HepG2 (cell line): ENCODE measurements at regions not wholly inside any gene's neighbourhood (a gene's known extent, or its start where the extent isn't known, plus 50 kb on each side); places are given as distances from the start of the nearest gene placed in this dataset.

Experiments used
- ATAC-seq: fragments of 200-7000 bp; cut with Tn5 transposase; 3 replicates; pipeline ENCODE4 v1.9.1; 2020; ENCODE audit warnings: mild to moderate bottlenecking, moderate library complexity
- BruUV-seq: library from RNA; stranded (reverse); fragments of 400-500 nt; replicated peaks from 2 replicates; lab custom pipeline; 2021; lab: Mats Ljungman, UMichigan
- CTCF ChIA-PET: fragments of 300-600 bp; formaldehyde crosslinking; extraction: SDS; loops from one replicate; lab custom pipeline; 2021; ENCODE audit warnings: low total read pairs, inconsistent platforms, low intra/inter-chr PET ratio; lab: Yijun Ruan, JAX
- POLR2A ChIA-PET: fragments of 350-600 bp; sonication (Branson Sonifier 250); formaldehyde crosslinking; loops from one replicate; lab custom pipeline; 2020; ENCODE audit warnings: antibody characterized with exemption, inconsistent platforms; lab: Yijun Ruan, JAX
- DNase-seq: peaks from one replicate; pipeline ENCODE4 v3.0.0-alpha.2; 2015; ENCODE audit warnings: low spot score
- FAIRE-seq: peaks from 3 replicates; lab custom pipeline; 2011; peaks lifted over from hg19 to GRCh38; lab: Jason Lieb, UNC
- H2AFZ ChIP-seq: one replicate; pipeline ENCODE4 v1.6.1; 2011; ENCODE audit warnings: low read length, inconsistent platforms
- H3K27ac ChIP-seq: fragments of 300-600 bp; 3 replicates; pipeline ENCODE4 v1.8.0; 2011; ENCODE audit warnings: mixed run types, mild to moderate bottlenecking, mixed read lengths, low read length, inconsistent platforms; ENCODE audit not compliant: insufficient read depth; ENCODE audit errors: extremely low read length
- H3K27me3 ChIP-seq, 2 experiments: fragments of 200-600 bp in 1 of 2; 2 replicates in 1 of 2; 3 replicates in 1 of 2; pipeline versions ENCODE4 v1.6.0 to v1.8.0; 2011; ENCODE audit warnings: low read length in 2 of 2, mild to moderate bottlenecking in 2 of 2, moderate library complexity in 2 of 2, inconsistent platforms in 1 of 2; ENCODE audit not compliant: insufficient read depth in 2 of 2, control insufficient read depth in 1 of 2
- H3K36me3 ChIP-seq, 2 experiments: fragments of 200-600 bp in 1 of 2; replicated peaks in 1 of 2; 2 replicates in 1 of 2; 3 replicates in 1 of 2; pipeline versions ENCODE4 v1.5.1 to v1.8.0; 2011; ENCODE audit warnings: low read length in 2 of 2, inconsistent platforms in 1 of 2; ENCODE audit not compliant: insufficient read depth in 2 of 2, control insufficient read depth in 1 of 2
- H3K4me1 ChIP-seq: 2 replicates; pipeline ENCODE4 v1.5.1; 2012; ENCODE audit warnings: low read length, inconsistent platforms; ENCODE audit not compliant: insufficient read depth
- H3K4me2 ChIP-seq: 2 replicates; pipeline ENCODE4 v1.6.0; 2011; ENCODE audit warnings: low read depth, low read length, inconsistent platforms
- H3K4me3 ChIP-seq, 3 experiments: fragments of 200-600 bp in 1 of 3; sonication (generic), shearing (Covaris generic) in 1 of 3; replicated peaks in 1 of 3; 2 replicates each; pipeline ENCODE4 v1.5.1; 2011 to 2016; ENCODE audit warnings: low read length in 3 of 3, inconsistent platforms in 2 of 3, low read depth in 2 of 3, mild to moderate bottlenecking in 2 of 3, control low read depth in 1 of 3, mixed read lengths in 1 of 3; ENCODE audit not compliant: insufficient read depth in 1 of 3
- H3K79me2 ChIP-seq: one replicate; pipeline ENCODE4 v1.6.1; 2011; ENCODE audit warnings: low read length, inconsistent platforms; ENCODE audit not compliant: insufficient read depth
- H3K9ac ChIP-seq: 2 replicates; pipeline ENCODE4 v1.6.0; 2011; ENCODE audit warnings: mild to moderate bottlenecking, low read depth, low read length, inconsistent platforms; ENCODE audit not compliant: insufficient read depth
- H3K9me3 ChIP-seq: 2 replicates; pipeline ENCODE4 v1.5.1; 2012; ENCODE audit warnings: mild to moderate bottlenecking, low read length
- H4K20me1 ChIP-seq: 2 replicates; pipeline ENCODE4 v1.6.0; 2011; ENCODE audit warnings: inconsistent platforms, mild to moderate bottlenecking, low read length, moderate library complexity; ENCODE audit not compliant: insufficient read depth
- DR1 ChIP-seq: sonication (generic); formaldehyde crosslinking; IDR thresholded peaks from 2 replicates; pipeline ENCODE4 v1.8.0; 2021; ENCODE audit warnings: mild to moderate bottlenecking, missing genetic modification reagents, inconsistent platforms
- GABPB1 ChIP-seq: IDR thresholded peaks from 2 replicates; pipeline ENCODE4 v1.6.1; 2016; ENCODE audit warnings: mild to moderate bottlenecking, missing genetic modification reagents, moderate library complexity, missing compliant biosample characterization
- KLF9 ChIP-seq: IDR thresholded peaks from 2 replicates; pipeline ENCODE4 v1.6.1; 2016; ENCODE audit warnings: low read depth
- POLR2AphosphoS5 ChIP-seq: IDR thresholded peaks from 2 replicates; pipeline ENCODE4 v1.6.1; 2012; ENCODE audit warnings: low read depth, low read length
- RAD51 ChIP-seq: fragments of 450-650 bp; IDR thresholded peaks from 2 replicates; pipeline ENCODE4 v1.6.1; 2016; ENCODE audit warnings: borderline replicate concordance
- RBM22 ChIP-seq: fragments of 200-400 bp; formaldehyde crosslinking; optimal IDR thresholded peaks from 2 replicates; pipeline ENCODE3; 2017; ENCODE audit warnings: mild to moderate bottlenecking, low read length, moderate library complexity
- RBM39 ChIP-seq: fragments of 200-400 bp; formaldehyde crosslinking; IDR thresholded peaks from one replicate; pipeline ENCODE4 v1.6.1; 2018; ENCODE audit warnings: antibody characterized with exemption, mild to moderate bottlenecking, low read depth, low read length; ENCODE audit not compliant: poor library complexity, severe bottlenecking
- TAF1 ChIP-seq: sonication (generic); formaldehyde crosslinking; IDR thresholded peaks from 2 replicates; pipeline ENCODE4 v1.4.0; 2020; ENCODE audit warnings: missing genetic modification reagents
- TBP ChIP-seq: sonication (generic); formaldehyde crosslinking; IDR thresholded peaks from 2 replicates; pipeline ENCODE4 v1.5.0; 2020; ENCODE audit warnings: missing genetic modification reagents
- XBP1 ChIP-seq: sonication (generic); formaldehyde crosslinking; IDR thresholded peaks from 2 replicates; pipeline ENCODE4 v1.5.0; 2020; ENCODE audit warnings: missing genetic modification reagents
- ZBTB1 ChIP-seq: sonication (generic); formaldehyde crosslinking; IDR thresholded peaks from 2 replicates; pipeline ENCODE4 v1.4.0; 2020; ENCODE audit warnings: missing genetic modification reagents, borderline replicate concordance
- ZFP41 ChIP-seq: sonication (generic); formaldehyde crosslinking; IDR thresholded peaks from 2 replicates; pipeline ENCODE4 v1.4.0; 2020; ENCODE audit warnings: mild to moderate bottlenecking, missing genetic modification reagents, borderline replicate concordance
- ZNF3 ChIP-seq: IDR thresholded peaks from 2 replicates; pipeline ENCODE4 v1.7.0; 2017; ENCODE audit warnings: inconsistent platforms
- ZNF441 ChIP-seq: sonication (generic); formaldehyde crosslinking; IDR thresholded peaks from 2 replicates; pipeline ENCODE4 v1.7.0; 2021; ENCODE audit warnings: missing genetic modification reagents, borderline replicate concordance
- ZNF564 ChIP-seq: sonication (generic); formaldehyde crosslinking; IDR thresholded peaks from 2 replicates; pipeline ENCODE4 v1.8.1; 2023; ENCODE audit warnings: mild to moderate bottlenecking, missing genetic modification reagents
- WGBS: methylation state at CpG from one replicate; pipeline ENCODE4 v1.1.6; 2017; ENCODE audit warnings: low lambda C conversion rate; 5-methylcytosine and 5-hydroxymethylcytosine counted together
- in situ Hi-C: cut with HindIII; loops from 2 replicates; pipeline ENCODE4 v1.10.0; 2017; ENCODE audit warnings: low pct_unique_long_range_greater_than_20kb; ENCODE audit not compliant: extremely low pct_ligation_motif_present
- intact Hi-C: fragments of 100-400 bp; cut with micrococcal nuclease; formaldehyde crosslinking; loops from one replicate; pipeline ENCODE4 v1.10.0; 2022; ENCODE audit not compliant: unreplicated experiment
- TF ChIP-seq, protein P1 (sequence below): sonication (generic); formaldehyde crosslinking; conservative IDR thresholded peaks from 2 replicates; pipeline ENCODE4 v1.4.0; 2020; ENCODE audit warnings: missing genetic modification reagents
- TF ChIP-seq, protein P2 (sequence below): sonication (generic); formaldehyde crosslinking; IDR thresholded peaks from 2 replicates; pipeline ENCODE4 v1.4.0; 2020; ENCODE audit warnings: missing genetic modification reagents, low read depth, mild to moderate bottlenecking, borderline replicate concordance

DNA sequence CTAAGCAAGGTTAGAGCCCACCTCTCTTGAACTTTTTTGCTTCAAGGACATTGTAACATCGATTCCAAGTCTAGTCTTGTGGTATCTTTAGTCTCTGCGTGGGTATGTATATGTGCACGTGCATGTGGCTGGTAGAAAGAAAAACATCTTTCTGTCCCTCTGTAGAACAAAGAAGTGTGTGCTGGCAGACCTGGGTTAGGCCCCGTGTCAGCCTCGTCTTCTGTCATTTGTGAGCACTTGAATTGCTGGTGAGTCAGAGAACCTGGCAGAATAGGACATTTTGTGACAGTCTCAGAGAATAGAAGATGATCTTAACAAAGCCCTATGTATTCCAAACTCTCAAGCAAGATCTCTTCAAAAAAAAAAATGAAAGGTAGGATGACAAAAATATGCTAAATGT is 102.2 kb upstream of the ATP10A start:
- WGBS, result 9% methylated on average over 5 of the region's 5 CpGs
- Histone ChIP-seq H3K9ac (no peak overlapping the region), H2AFZ (no peak overlapping the region), H3K9me3 (no peaks in the 10 kb centered on the region), H3K4me3 (no peak overlapping the region), H4K20me1 (no peaks in the 10 kb centered on the region), H3K4me1 (no peaks in the 10 kb centered on the region), H3K27ac (no peak overlapping the region), H3K27me3 (no peaks in the 10 kb centered on the region), H3K79me2 (no peaks in the 10 kb centered on the region), H3K36me3 (no peaks in the 10 kb centered on the region), H3K4me2 (no peak overlapping the region)
- CTCF ChIA-PET, result no interaction called here
- in situ Hi-C loops (no loop called here), intact Hi-C loops (no loop called here)
- no peak for TF ChIP-seq RBM22
- TF ChIP-seq ZFP41 (CRISPR knock-in tag), result no peak
- no peak for TF ChIP-seq XBP1 (CRISPR knock-in tag)
- TF ChIP-seq DR1 (CRISPR knock-in tag), result no peak
- TF ChIP-seq ZBTB1, result no peak
- TF ChIP-seq, protein P1, sequence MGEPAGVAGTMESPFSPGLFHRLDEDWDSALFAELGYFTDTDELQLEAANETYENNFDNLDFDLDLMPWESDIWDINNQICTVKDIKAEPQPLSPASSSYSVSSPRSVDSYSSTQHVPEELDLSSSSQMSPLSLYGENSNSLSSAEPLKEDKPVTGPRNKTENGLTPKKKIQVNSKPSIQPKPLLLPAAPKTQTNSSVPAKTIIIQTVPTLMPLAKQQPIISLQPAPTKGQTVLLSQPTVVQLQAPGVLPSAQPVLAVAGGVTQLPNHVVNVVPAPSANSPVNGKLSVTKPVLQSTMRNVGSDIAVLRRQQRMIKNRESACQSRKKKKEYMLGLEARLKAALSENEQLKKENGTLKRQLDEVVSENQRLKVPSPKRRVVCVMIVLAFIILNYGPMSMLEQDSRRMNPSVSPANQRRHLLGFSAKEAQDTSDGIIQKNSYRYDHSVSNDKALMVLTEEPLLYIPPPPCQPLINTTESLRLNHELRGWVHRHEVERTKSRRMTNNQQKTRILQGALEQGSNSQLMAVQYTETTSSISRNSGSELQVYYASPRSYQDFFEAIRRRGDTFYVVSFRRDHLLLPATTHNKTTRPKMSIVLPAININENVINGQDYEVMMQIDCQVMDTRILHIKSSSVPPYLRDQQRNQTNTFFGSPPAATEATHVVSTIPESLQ (CRISPR knock-in tag), result no peak
- TF ChIP-seq, protein P2, sequence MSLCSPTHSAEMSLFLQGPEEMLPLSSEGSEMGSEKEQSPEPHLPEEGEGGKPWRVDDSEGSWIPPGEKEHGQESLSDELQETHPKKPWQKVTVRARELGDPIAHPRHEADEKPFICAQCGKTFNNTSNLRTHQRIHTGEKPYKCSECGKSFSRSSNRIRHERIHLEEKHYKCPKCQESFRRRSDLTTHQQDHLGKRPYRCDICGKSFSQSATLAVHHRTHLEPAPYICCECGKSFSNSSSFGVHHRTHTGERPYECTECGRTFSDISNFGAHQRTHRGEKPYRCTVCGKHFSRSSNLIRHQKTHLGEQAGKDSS (CRISPR knock-in tag), result no peak
- TF ChIP-seq POLR2AphosphoS5, result no peak
- TF ChIP-seq ZNF3 (CRISPR knock-in tag), result no peak
- TF ChIP-seq RBM39, result no peak
- no peak for TF ChIP-seq KLF9 (CRISPR knock-in tag)
- TF ChIP-seq GABPB1 (CRISPR knock-in tag), result no peak
- TF ChIP-seq ZNF564 (CRISPR knock-in tag), result no peak
- no peak for TF ChIP-seq ZNF441 (CRISPR knock-in tag)
- no peak for TF ChIP-seq TAF1 (CRISPR knock-in tag)
- TF ChIP-seq TBP (CRISPR knock-in tag), result no peak
- no peak for TF ChIP-seq RAD51
- FAIRE-seq (no peak), ATAC-seq (no peak), DNase-seq (no peak)
- BruUV-seq, result no TSS peak
- POLR2A ChIA-PET, result no interaction called here
